A673 (cell line): ENCODE measurements at regions not wholly inside any gene's neighbourhood (a gene's known extent, or its start where the extent isn't known, plus 50 kb on each side); places are given as distances from the start of the nearest gene placed in this dataset.

Source experiments
- CTCF ChIP-seq: fragments of 300-800, 200-600 bp; sonication (generic); conservative IDR thresholded peaks from 2 replicates; pipeline ENCODE4 v1.5.1; 2017; ENCODE audit warnings: low read depth, mild to moderate bottlenecking, antibody characterized with exemption, low read length, moderate library complexity, mixed read lengths
- EZH2 ChIP-seq: fragments of 200-600 bp; sonication (generic); IDR thresholded peaks from 2 replicates; pipeline ENCODE4 v1.6.1; 2017; ENCODE audit warnings: borderline replicate concordance, low read depth, mild to moderate bottlenecking, mixed read lengths, antibody characterized with exemption, low read length; ENCODE audit not compliant: poor library complexity, severe bottlenecking

- no peak for TF ChIP-seq CTCF
- no peak for TF ChIP-seq EZH2
Observed at GRCh38 chr1:189805735-189806134, 671.9 kb downstream of the BRINP3 start.
